HUDEP-2 (cell line): ENCODE measurements at regions not wholly inside any gene's neighbourhood (a gene's known extent, or its start where the extent isn't known, plus 50 kb on each side); places are given as distances from the start of the nearest gene placed in this dataset.
"Not testable (repeated sequence)": the region's sequence is repeated elsewhere in the genome, so short reads cannot be mapped to it uniquely, and the experiment has no call there.

Experiments used
- DNase-seq, 76 experiments: peaks; one replicate each; lab custom pipeline; 2025; ENCODE audit not compliant: unreplicated experiment in 76 of 76; lab: John Stamatoyannopoulos, UW

DNA sequence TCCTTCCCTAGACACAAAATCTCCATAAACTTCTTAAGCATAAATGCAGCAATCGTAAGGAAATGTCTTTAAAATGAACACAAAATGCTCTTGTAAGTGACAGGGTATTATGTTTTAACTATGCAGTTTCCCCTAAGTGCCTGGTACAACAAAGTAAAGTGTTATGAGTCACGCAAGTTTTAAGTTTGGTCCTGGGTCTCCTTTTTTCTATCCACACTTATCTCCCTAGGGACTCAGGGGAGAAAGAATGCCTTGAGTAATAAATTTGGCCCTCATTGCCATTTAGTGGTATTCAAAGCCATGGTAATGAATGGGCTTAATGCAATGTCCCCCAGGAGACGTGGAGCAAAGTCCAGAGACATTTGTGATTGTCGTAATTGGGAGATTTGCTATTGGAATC, 149.1 kb downstream of the MAGEB17 start:
- no peak for DNase-seq

DNA sequence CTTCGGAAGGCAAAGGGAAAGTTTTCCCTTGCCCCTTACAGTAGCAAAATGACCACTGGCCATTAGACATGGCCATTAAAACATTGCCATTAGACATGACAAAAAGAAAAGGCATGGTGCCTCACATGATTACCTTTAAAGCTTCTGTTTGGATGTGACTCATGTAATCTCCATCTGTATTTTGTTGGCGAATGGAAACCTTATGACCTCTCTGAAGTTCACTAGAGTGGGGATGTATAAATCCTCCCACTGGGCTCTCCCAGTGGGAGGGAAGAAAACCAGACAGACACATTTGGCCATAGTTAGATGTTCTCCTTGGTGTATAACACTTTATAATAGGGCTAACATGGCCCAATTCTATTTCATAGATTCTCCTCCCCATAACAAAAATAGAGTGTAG, 152.6 kb downstream of the MAGEB17 start:
- no peak for DNase-seq

DNA sequence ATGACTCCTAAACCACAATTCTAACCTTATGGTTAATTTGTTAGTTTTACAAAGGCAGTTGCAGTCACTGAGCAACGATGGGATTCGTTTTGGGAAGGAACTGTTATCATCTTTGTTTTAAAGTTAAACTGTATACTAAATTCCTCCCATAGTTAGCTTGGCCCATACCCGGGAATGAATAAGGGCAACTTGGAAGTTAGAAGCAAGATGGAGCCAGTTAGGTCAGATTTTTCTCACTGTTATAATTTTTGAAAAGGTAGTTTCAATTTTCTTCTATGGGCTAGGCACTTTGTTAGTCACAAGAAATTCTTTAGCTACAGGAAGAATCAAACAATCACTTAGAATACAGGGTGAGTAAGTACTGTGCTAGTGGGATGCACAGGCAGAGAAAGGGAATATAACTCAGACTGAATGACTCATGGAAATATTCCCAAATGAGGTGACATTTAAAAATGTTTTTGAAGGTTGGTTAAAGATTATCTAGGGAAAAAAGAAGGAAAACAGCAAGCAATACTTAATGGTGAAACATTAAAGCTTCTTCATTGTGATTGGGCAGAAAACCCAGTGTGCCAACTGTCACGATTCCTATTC, 153.6 kb downstream of the MAGEB17 start:
- DNase-seq = no peak

DNA sequence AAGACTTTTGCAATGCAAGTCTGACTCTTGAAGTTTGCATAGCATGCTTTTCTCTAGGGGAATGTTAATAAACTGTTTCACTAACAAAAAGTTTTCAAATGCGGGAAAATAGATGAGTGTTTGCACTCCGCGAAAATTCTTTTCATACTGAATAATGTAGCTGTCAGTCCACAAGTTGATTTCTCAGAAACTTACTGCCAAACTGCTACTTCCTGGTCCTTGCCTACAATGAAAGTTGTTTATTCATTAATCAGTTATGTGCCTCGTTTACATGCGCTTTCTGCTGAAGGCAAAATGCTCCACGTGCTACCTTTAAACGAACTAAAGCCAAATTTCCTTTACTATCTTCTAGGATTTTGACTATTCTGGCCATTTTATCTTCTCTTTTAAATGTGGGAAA, 166.2 kb downstream of the MAGEB17 start:
- DNase-seq = no peak

DNA sequence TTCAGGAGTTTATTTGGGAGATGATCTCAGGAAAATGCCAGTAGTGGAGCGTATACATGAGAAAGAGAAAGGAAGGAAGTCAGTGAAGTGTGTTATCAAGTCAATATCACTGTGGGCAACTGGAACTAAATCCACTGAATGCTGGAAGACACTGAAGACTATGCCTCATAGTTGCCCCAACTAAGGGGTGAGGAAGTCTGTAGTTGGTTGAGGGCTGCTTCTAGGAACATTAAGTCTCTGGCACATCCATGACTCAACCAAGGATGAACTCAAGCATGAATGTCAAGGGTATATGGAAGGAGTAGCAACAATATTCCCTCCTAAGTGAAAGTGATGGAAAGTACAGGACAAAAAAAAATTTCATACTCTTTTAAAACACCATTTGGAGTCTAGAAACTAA, 167.9 kb downstream of the MAGEB17 start:
- DNase-seq = no peak

DNA sequence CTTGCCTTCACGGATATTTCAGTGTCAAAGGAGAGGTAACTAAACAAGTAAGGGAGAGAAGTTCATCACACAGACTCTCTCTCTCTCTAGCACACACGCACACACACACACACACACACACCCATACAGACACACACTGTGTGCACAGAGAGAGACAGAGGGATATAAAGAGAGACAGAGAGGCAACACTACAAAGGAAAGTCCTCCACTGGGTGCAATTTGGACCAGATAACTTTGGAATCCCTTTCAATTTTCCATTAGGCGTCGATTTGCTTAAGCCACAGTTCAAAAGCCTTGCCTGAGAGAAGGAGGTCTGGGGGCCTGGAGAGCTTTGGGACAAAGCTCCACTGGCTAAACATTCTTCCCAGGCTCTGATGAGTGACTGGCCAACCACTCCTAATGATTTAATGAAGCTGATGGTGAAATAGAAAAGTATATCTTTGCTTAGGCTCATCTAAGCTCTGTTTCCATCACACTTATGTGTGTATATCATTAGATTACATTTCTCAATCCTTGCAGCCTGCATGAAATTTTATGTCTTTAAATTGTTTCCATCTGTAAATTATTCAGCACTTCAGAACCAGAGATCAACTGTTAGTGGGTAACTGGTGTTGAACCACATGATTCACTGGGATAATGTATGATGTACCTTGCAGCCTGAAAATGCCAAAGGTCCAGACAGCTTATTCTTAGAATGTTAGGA, 180.8 kb downstream of the MAGEB17 start:
- no peak for DNase-seq

DNA sequence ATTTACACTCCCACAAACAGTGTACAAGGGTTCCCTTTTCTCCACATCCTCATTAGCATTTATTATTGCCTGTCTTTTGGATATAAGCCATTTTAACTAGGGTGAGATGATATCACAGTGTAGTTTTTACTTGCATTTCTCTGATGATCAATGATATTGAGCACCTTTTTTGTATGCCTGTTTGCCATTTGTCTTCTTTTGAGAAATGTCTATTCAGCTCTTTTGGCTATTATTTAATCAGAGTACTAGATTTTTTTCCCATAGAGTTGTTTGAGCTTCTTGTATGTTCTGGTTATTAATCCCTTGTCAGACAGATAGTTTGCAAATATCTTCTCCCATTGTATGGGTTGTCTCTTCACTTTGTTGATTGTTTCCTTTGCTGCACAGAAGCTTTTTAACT, 190.6 kb downstream of the MAGEB17 start:
- DNase-seq = no peak

DNA sequence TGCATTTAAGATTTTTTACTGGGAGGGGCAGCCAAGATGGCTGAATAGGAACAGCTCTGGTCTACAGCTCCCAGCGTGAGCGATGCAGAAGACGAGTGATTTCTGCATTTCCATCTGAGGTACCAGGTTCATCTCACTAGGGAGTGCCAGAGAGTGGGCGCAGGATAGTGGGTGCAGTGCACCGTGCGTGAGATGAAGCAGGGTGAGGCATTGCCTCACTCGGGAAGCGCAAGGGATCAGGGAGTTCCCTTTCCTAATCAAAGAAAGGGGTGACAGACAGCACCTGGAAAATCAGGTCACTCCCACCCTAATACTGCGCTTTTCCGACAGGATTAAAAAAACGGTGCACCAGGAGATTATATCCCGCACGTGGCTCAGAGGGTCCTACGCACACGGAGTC, 192.8 kb downstream of the MAGEB17 start:
- DNase-seq = not testable (repeated sequence)

DNA sequence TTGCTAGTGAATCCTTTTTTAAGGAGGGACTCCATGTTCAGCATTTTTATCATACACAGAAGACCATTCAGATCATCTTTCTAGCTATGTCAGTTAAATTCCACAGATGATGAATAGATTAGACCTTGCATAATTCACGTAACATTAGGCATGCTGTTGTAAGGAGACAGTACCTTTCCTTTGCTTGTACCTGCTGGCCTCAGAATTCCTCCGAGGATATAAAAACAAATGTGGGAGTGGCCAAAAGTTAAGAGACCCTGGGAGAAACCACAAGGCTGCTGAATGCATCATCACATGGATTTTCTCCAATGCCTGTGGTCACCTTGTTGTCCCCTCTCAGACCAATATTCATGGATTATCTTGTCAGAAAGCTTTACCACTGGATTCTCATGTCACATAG, 201.4 kb downstream of the MAGEB17 start:
- DNase-seq = no peak

DNA sequence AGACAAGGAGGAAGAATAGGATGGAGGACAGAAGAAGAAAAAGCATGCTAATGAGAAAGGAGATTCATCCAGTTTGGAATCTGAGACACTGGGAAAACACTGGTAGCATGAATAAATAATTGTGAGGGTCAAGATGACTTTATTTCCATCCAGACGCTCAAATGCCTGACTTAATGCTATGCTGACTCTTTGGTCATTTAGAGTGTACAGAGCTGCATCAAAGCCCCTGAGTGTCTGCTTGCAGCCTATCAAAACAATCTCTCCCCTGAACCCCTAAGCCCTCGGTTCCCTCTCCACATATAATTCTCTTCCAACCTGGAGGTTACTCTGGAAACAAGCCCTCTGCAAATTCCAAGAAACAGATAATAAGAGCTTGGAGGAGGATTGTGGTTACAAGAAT, 208.8 kb downstream of the MAGEB17 start:
- no peak for DNase-seq

DNA sequence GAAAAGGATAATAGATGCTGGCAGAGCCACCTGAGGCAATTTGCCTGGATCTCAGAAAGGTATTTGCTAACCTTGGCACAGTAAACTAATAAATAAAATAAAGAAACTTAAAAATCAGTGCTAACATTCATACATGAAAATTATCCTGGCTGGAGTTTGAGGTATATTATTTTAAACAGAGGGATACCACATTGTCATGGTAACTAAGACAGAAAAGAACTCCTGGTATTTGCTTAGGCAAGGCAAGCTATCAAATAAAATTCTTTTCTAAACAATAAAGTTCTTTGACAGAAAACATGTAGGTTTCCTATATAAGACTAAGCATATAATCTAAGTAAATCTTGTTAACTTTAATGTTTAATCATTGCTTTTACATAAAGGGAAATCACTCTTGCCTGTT, 218.8 kb downstream of the MAGEB17 start:
- DNase-seq = no peak

DNA sequence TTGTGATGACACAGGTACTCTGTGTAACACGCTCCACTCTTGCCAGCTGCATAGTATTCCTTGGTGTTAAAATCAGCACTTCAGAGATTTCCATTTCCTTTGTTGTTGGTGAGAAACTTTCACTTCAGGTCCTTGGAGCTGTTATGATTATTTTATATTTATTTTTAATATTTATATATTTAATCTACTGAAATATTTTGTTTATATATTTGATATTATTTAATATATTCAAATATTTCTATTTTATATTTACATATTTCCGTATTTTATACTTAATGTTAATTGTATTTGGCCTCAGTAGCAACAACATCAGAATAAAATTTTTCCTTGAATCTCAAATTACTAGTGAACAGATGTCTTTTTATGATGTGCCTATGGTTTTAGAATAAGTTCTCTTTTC, 225.3 kb downstream of the MAGEB17 start:
- no peak for DNase-seq

DNA sequence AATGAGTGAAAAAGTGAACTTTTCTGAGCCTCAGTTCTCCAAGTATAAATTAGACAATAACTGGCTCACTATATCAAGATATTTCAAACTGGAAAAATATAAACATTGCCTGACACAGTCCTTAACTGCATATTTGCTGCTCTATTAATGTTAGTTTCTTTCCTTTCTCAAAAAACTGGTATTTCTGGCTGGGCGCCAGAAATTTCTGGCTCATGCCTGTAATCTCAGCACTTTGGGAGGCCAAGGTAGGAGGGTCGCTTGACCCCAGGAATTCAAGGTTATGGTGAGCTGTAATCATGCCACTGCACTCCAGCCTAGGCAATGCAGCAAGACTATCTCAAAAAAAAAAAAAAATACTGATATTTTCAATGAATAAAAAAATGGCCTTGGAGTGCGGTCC, 227.0 kb downstream of the MAGEB17 start:
- no peak for DNase-seq

DNA sequence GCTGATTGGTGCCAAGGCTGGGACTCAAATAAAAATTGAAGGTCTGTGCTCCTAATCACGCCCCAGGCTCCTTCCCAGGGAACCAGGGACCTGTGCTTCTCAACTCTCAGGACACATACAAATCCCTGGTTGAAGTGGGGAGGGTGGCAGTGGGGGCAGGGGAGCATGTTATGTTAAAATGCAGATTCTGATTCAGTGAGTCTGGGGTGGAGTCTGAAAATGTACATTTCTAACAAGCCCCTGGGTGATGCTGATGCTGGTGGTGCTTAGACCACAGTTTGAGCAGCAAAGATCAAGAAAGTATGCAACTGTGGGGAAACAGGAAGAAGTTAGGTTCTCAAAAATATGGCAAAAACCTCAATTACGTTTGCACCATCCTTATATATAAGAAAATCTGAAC, 236.5 kb downstream of the MAGEB17 start:
- DNase-seq = no peak

DNA sequence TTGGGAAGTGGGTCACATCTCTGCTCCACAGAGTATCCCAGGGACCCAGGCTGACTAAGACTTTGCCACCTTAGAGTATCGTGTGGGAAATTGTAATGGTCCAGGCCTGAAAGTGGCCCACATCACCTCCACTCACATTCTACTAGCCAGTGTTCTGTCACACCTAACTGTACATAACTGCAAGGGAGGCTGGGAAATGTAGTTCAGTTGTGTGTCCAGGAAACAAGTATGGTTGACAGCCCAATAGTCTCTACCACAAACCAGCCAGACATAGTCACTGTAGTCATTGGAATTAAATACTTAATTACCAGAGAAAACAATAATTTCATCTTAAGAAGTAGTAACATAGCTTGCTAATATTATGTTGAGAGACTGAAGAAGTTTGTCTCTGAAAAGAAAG, 233.4 kb upstream of the S100G start:
- no peak for DNase-seq

DNA sequence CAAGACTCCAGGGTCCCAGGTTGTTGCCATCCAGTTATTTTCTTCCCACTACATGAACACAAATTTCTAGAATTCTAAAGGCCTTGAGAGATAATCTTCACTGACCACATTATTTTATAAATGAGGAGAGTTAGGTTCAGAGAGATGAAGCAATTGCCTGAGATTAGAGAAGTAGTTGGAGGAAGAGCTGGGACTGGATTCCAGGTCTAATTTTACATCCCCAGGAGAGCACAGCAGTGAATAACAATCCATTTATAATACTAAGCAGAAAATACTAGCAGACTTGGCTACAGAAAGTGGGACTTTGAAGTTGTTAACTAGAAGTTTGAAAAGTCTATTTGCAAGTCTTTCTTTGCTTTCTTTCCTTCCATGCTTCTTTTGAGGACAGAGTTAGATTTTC, 231.3 kb upstream of the S100G start:
- no peak for DNase-seq

DNA sequence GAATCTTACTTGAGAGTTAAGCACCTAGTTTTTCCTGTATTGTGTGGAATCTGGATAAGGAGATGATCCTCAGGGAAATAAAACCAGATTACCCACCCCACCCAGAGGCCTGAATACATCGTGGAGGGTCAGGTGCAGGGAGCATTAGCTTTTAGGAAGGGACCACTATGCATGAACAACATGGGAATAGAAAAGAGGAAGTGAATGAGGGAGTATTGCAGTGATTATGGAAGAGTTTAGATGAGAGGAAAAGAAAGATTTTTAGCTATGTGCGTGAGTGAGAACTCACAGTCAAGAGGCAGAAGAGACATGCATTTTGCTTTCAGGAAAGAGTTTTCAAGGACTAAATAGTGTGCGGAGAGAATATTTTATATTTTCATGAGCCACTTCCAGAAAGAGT, 222.3 kb upstream of the S100G start:
- DNase-seq = no peak

DNA sequence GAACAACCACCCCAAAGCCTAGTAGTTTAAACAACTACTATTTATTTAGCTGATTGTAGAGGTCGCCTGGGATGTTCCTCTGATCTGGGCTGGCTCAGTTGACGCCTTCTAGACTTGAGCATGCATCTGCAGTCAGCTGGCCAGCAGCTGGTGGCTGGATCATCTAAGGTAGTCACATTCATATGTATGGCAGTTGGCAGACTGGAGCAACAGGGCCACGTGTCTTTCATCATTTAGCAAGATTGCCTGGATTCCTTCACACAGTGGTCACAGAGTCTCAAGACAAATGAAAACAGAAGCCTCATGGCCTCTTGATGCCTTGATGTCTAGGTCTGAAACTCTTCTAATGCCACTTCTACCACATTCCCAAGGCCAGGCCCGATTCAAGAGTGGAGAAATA, 220.6 kb upstream of the S100G start:
- no peak for DNase-seq

DNA sequence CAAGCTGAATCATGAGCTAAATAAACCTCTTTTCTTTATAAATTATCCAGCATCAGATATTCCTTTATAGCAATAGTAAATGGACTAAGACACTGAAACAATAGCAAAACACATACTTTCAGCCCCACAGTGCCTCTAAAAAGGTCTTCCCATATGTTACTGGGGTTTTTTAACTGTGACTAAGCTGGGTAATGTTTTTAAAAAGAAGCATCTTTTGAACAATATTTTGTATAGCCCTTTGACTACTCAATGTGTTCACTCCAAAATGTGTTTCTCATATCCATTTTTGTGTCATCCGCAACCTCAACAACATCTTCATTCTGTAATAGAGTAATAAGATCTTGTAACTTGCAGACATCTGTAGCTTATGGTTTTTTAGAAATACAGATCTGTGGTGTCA, 218.7 kb upstream of the S100G start:
- no peak for DNase-seq

DNA sequence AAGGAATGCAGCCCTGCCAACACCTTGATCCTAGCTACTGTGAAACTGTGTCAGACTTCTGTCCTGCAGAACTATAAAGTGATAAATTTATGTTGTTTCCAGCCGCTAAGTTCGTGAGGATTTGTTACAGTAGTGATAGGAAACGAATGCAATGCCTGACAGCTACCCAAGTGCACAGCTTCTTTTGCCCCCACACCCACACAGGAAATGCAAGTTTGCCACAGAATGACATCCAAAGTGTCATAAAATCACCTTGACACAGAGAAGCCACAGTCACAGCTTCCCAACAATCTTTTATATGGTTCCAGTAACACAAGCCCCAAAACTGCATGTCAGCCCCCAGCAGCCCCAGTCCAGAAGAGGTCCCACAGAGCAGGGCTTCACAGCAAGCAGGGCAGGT, 216.9 kb upstream of the S100G start:
- DNase-seq = no peak

DNA sequence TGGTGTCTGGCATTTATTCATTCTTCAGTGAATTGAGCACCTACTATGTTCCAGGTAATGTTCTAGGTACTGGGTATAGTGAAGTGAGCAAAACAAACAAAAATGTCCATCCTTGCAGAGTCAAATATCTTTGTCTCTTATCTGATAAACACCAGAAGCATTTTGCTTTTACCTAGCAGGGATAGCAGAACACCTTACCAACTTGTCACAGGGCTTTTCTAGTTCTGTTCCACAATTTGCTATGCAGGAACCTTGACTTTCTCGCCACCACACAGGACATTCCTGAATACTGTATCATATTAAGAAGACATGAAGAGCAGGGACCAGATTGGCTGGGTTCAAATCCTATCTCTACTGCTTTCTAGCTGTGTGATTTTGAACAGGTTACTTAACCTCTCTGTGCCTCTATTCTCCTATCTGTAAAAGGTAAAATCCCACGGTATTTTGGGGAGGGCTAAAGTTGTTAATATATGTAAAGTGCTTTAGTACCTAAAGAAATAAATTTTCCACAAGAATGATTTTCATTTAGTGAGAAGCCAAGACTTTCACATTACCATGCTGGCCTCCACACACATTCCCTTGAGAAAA, 214.5 kb upstream of the S100G start:
- DNase-seq = no peak

DNA sequence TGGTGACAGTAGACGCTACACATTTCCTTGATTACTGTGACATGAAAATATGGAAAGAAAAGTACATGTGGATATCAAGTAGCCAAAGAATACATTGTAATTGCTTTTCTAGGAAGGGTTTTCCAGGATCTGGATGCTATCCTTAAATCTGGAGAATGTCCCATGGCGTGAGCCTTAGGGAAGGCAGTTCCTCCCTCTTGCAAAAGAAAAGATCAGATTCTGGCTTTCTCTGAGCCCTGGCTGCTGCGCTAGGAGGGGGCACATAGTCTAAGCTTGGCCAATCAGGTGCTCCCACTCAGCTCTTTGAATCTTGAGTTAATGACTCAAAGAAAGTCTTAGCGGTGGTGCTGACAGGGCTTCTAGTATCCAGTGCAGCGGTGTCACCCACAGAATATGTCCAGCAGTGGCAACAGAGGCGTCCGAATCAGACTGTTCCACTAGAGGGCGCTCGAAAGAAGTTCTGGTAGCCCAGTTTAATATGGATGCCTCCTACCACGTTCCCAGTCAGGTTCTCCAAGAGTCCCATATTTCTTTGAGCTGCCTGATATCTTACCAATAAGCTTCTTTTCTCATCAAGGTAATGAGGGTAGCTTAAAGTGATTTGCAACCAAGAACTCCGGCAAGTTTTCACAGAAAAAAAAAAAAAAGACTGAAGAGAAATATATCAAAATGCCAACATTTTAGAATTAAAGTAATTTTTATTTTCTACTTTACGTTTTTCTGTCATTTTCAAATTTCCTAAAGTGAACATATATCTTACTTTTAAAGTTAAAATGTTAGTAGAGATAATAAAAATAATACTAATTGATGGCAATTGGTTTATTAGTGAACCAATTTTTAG, 213.4 kb upstream of the S100G start:
- DNase-seq = peak in 62 of 76 experiments; percentile 0 to 65 (median 34)
